ENCODE measurements at regions not wholly inside any gene's neighbourhood (a gene's known extent, or its start where the extent isn't known, plus 50 kb on each side); places are given as distances from the start of the nearest gene placed in this dataset.

- TF ChIP-seq USF1 (IDR thresholded peaks at IDR 0.05) (no peak), TCF12 (IDR thresholded peaks at IDR 0.05; ENCODE audit: low read depth) (no peak), EGR1 (IDR thresholded peaks at IDR 0.05) (no peak), RAD21 (IDR thresholded peaks at IDR 0.05; ENCODE audit: low read depth) (no peak), EP300 (IDR thresholded peaks at IDR 0.05; ENCODE audit: borderline replicate concordance) (no peak), NFIC (IDR thresholded peaks at IDR 0.05) (no peak), ZBTB7A (IDR thresholded peaks at IDR 0.05; ENCODE audit: low read depth) (no peak)
Observed at GRCh38 chr18:10145546-10145945, 231.7 kb downstream of the VAPA start.

- TF ChIP-seq NFIC (IDR thresholded peaks at IDR 0.05) (no peak), ZBTB7A (IDR thresholded peaks at IDR 0.05; ENCODE audit: low read depth) (no peak), FOXM1 (IDR thresholded peaks at IDR 0.05; ENCODE audit: borderline replicate concordance, low read depth) (no peak), TAF1 (IDR thresholded peaks at IDR 0.05; ENCODE audit: low read depth) (no peak), USF1 (IDR thresholded peaks at IDR 0.05) (no peak), EP300 (IDR thresholded peaks at IDR 0.05; ENCODE audit: borderline replicate concordance) (no peak), CEBPB (IDR thresholded peaks at IDR 0.05) (no peak), MAX (IDR thresholded peaks at IDR 0.05) (no peak), TCF12 (IDR thresholded peaks at IDR 0.05; ENCODE audit: low read depth) (no peak)
Observed at GRCh38 chr18:10147226-10147625, 233.4 kb downstream of the VAPA start.

- TF ChIP-seq TEAD4 (IDR thresholded peaks at IDR 0.05) (no peak), CEBPB (IDR thresholded peaks at IDR 0.05) (no peak), REST (IDR thresholded peaks at IDR 0.05; ENCODE audit: low read depth) (no peak), RAD21 (IDR thresholded peaks at IDR 0.05; ENCODE audit: low read depth) (no peak)
Observed at GRCh38 chr18:10147752-10148151, 233.9 kb downstream of the VAPA start.

- TF ChIP-seq NFIC (IDR thresholded peaks at IDR 0.05), result no peak
Observed at GRCh38 chr18:10148189-10148929, 234.5 kb downstream of the VAPA start.

- TF ChIP-seq TCF12 (IDR thresholded peaks at IDR 0.05; ENCODE audit: low read depth) (no peak), USF1 (IDR thresholded peaks at IDR 0.05) (no peak), CEBPB (IDR thresholded peaks at IDR 0.05) (no peak), EGR1 (IDR thresholded peaks at IDR 0.05) (no peak), EP300 (IDR thresholded peaks at IDR 0.05; ENCODE audit: borderline replicate concordance) (no peak), TAF1 (IDR thresholded peaks at IDR 0.05; ENCODE audit: low read depth) (no peak), MAX (IDR thresholded peaks at IDR 0.05) (no peak), REST (IDR thresholded peaks at IDR 0.05; ENCODE audit: low read depth) (no peak), FOXM1 (IDR thresholded peaks at IDR 0.05; ENCODE audit: borderline replicate concordance, low read depth) (no peak), NFIC (IDR thresholded peaks at IDR 0.05) (no peak), TEAD4 (IDR thresholded peaks at IDR 0.05) (no peak), ZBTB7A (IDR thresholded peaks at IDR 0.05; ENCODE audit: low read depth) (no peak)
Observed at GRCh38 chr18:10149768-10150556, 236.1 kb downstream of the VAPA start.

GRCh38 chr18:10152475-10152874 is 238.7 kb downstream of the VAPA start:
- TF ChIP-seq TCF12 (IDR thresholded peaks at IDR 0.05; ENCODE audit: low read depth), result no peak
- no peak for TF ChIP-seq CEBPB (IDR thresholded peaks at IDR 0.05)
- no peak for TF ChIP-seq USF1 (IDR thresholded peaks at IDR 0.05)
- no peak for TF ChIP-seq ZBTB7A (IDR thresholded peaks at IDR 0.05; ENCODE audit: low read depth)
- no peak for TF ChIP-seq TEAD4 (IDR thresholded peaks at IDR 0.05)
- TF ChIP-seq REST (IDR thresholded peaks at IDR 0.05; ENCODE audit: low read depth), result no peak
- TF ChIP-seq CREB1 (IDR thresholded peaks at IDR 0.05; ENCODE audit: low read depth), result no peak
- TF ChIP-seq TAF1 (IDR thresholded peaks at IDR 0.05; ENCODE audit: low read depth), result no peak
- no peak for TF ChIP-seq FOXM1 (IDR thresholded peaks at IDR 0.05; ENCODE audit: borderline replicate concordance, low read depth)
- TF ChIP-seq MAX (IDR thresholded peaks at IDR 0.05), result no peak

Data from Ishikawa (cell line).